Dendritic cell treated with granulocyte-macrophage colony-stimulating factor and Interleukin-4, amounts not matched to agents 40 ng/mL and 50 ng/mL, for 4 days (primary cell): ENCODE measurements at regions not wholly inside any gene's neighbourhood (a gene's known extent, or its start where the extent isn't known, plus 50 kb on each side); places are given as distances from the start of the nearest gene placed in this dataset.

ENCODE experiments used
- H3K27ac Mint-ChIP-seq: one replicate; pipeline ENCODE4 v1.8.0; 2022; ENCODE audit warnings: mild to moderate bottlenecking, mixed read lengths
- H3K27me3 Mint-ChIP-seq: one replicate; pipeline ENCODE4 v1.8.0; 2022; ENCODE audit warnings: mild to moderate bottlenecking, mixed read lengths
- H3K36me3 Mint-ChIP-seq: one replicate; pipeline ENCODE4 v1.8.0; 2022; ENCODE audit warnings: low read depth, mixed read lengths
- H3K4me1 Mint-ChIP-seq: one replicate; pipeline ENCODE4 v1.8.0; 2022; ENCODE audit warnings: low read depth, mixed read lengths
- H3K4me3 Mint-ChIP-seq: one replicate; pipeline ENCODE4 v1.8.0; 2022; ENCODE audit warnings: mild to moderate bottlenecking, moderate library complexity, mixed read lengths
- H3K9me3 Mint-ChIP-seq: one replicate; pipeline ENCODE4 v1.8.0; 2022; ENCODE audit warnings: mixed read lengths
- intact Hi-C: fragments of 100-400 bp; cut with micrococcal nuclease; formaldehyde crosslinking; loops from one replicate; pipeline ENCODE4 v1.15.0; 2022

GRCh38 chr20:51154708-51155690 lies 132.1 kb upstream of the KCNG1 start:
- Mint-ChIP-seq H3K9me3 (no peaks in the 10 kb centered on the region), H3K27ac (no peak overlapping the region), H3K27me3 (peaks cover 22% of the 10 kb centered on the region), H3K4me3 (no peak overlapping the region), H3K4me1 (no peaks in the 10 kb centered on the region), H3K36me3 (no peaks in the 10 kb centered on the region)
- intact Hi-C loops: no loop called here

GRCh38 chr20:51153867-51154707 lies 131.2 kb upstream of the KCNG1 start:
- peaks cover 20% of the 10 kb centered on the region for H3K27me3 Mint-ChIP-seq
- no peak overlapping the region for H3K27ac Mint-ChIP-seq
- H3K4me1 Mint-ChIP-seq: no peaks in the 10 kb centered on the region
- intact Hi-C loops: no loop called here
- no peaks in the 10 kb centered on the region for H3K9me3 Mint-ChIP-seq
- H3K36me3 Mint-ChIP-seq: no peaks in the 10 kb centered on the region
- no peak overlapping the region for H3K4me3 Mint-ChIP-seq

- H3K27ac Mint-ChIP-seq: no peak overlapping the region
- intact Hi-C loops: no loop called here
- peaks cover 5% of the 10 kb centered on the region for H3K27me3 Mint-ChIP-seq
- H3K36me3 Mint-ChIP-seq: no peaks in the 10 kb centered on the region
- no peaks in the 10 kb centered on the region for H3K9me3 Mint-ChIP-seq
- no peak overlapping the region for H3K4me3 Mint-ChIP-seq
- no peaks in the 10 kb centered on the region for H3K4me1 Mint-ChIP-seq
Observed at GRCh38 chr20:51148941-51149340, 126.0 kb upstream of the KCNG1 start.

- Mint-ChIP-seq H3K27ac (no peak overlapping the region), H3K4me1 (no peaks in the 10 kb centered on the region), H3K9me3 (no peaks in the 10 kb centered on the region), H3K36me3 (no peaks in the 10 kb centered on the region), H3K4me3 (no peak overlapping the region), H3K27me3 (peaks cover 1% of the 10 kb centered on the region)
- intact Hi-C loops: no loop called here
Observed at GRCh38 chr20:51144476-51144875, 121.6 kb upstream of the KCNG1 start.

GRCh38 chr20:51143652-51144051 lies 120.7 kb upstream of the KCNG1 start:
- no peaks in the 10 kb centered on the region for H3K9me3 Mint-ChIP-seq
- H3K4me1 Mint-ChIP-seq: no peaks in the 10 kb centered on the region
- no peak overlapping the region for H3K27ac Mint-ChIP-seq
- intact Hi-C loops: no loop called here
- H3K36me3 Mint-ChIP-seq: no peaks in the 10 kb centered on the region
- H3K27me3 Mint-ChIP-seq: peaks cover 1% of the 10 kb centered on the region
- no peak overlapping the region for H3K4me3 Mint-ChIP-seq

- H3K27ac Mint-ChIP-seq: no peak overlapping the region
- no peaks in the 10 kb centered on the region for H3K36me3 Mint-ChIP-seq
- H3K4me1 Mint-ChIP-seq: no peaks in the 10 kb centered on the region
- H3K27me3 Mint-ChIP-seq: peaks cover 1% of the 10 kb centered on the region
- H3K9me3 Mint-ChIP-seq: no peaks in the 10 kb centered on the region
- H3K4me3 Mint-ChIP-seq: no peak overlapping the region
- intact Hi-C loops: no loop called here
Observed at GRCh38 chr20:51142448-51142847, 119.5 kb upstream of the KCNG1 start.

- intact Hi-C loops: no loop called here
- Mint-ChIP-seq H3K36me3 (no peaks in the 10 kb centered on the region), H3K27me3 (peaks cover 1% of the 10 kb centered on the region), H3K27ac (no peak overlapping the region), H3K9me3 (no peaks in the 10 kb centered on the region), H3K4me3 (no peak overlapping the region), H3K4me1 (no peaks in the 10 kb centered on the region)
Observed at GRCh38 chr20:51140671-51141070, 117.8 kb upstream of the KCNG1 start.

GRCh38 chr20:51139891-51140290 lies 117.0 kb upstream of the KCNG1 start:
- H3K4me1 Mint-ChIP-seq: no peaks in the 10 kb centered on the region
- H3K27me3 Mint-ChIP-seq: peaks cover 1% of the 10 kb centered on the region

GRCh38 chr20:51138576-51138975 lies 115.7 kb upstream of the KCNG1 start:
- Mint-ChIP-seq H3K4me1 (no peaks in the 10 kb centered on the region), H3K36me3 (no peaks in the 10 kb centered on the region), H3K27ac (no peak overlapping the region), H3K9me3 (no peaks in the 10 kb centered on the region), H3K27me3 (peaks cover under 1% of the 10 kb centered on the region), H3K4me3 (no peak overlapping the region)
- intact Hi-C loops: no loop called here

More at GRCh38 chr20:51139891-51140290, 117.0 kb upstream of the KCNG1 start:
- intact Hi-C loops: no loop called here
- Mint-ChIP-seq H3K36me3 (no peaks in the 10 kb centered on the region), H3K27ac (no peak overlapping the region), H3K9me3 (no peaks in the 10 kb centered on the region), H3K4me3 (no peak overlapping the region)

- intact Hi-C loops: no loop called here
- no peak overlapping the region for H3K4me3 Mint-ChIP-seq
- H3K27ac Mint-ChIP-seq: no peak overlapping the region
- H3K36me3 Mint-ChIP-seq: no peaks in the 10 kb centered on the region
- no peaks in the 10 kb centered on the region for H3K9me3 Mint-ChIP-seq
- H3K27me3 Mint-ChIP-seq: peaks cover 4% of the 10 kb centered on the region
- H3K4me1 Mint-ChIP-seq: no peaks in the 10 kb centered on the region
Observed at GRCh38 chr20:51137461-51137860, 114.6 kb upstream of the KCNG1 start.

- H3K4me3 Mint-ChIP-seq: no peak overlapping the region
- H3K27me3 Mint-ChIP-seq: peaks cover 4% of the 10 kb centered on the region
- H3K27ac Mint-ChIP-seq: no peak overlapping the region
- no peaks in the 10 kb centered on the region for H3K4me1 Mint-ChIP-seq
- intact Hi-C loops: no loop called here
- H3K9me3 Mint-ChIP-seq: no peaks in the 10 kb centered on the region
- no peaks in the 10 kb centered on the region for H3K36me3 Mint-ChIP-seq
Observed at GRCh38 chr20:51135926-51136715, 113.2 kb upstream of the KCNG1 start.

- intact Hi-C loops: no loop called here
- H3K36me3 Mint-ChIP-seq: no peaks in the 10 kb centered on the region
Observed at GRCh38 chr20:51134405-51134804, 111.5 kb upstream of the KCNG1 start.

GRCh38 chr20:51132279-51132678 lies 109.4 kb upstream of the KCNG1 start:
- intact Hi-C loops: no loop called here
- Mint-ChIP-seq H3K27ac (no peak overlapping the region), H3K4me3 (no peak overlapping the region), H3K36me3 (no peaks in the 10 kb centered on the region), H3K4me1 (no peaks in the 10 kb centered on the region), H3K27me3 (peaks cover 7% of the 10 kb centered on the region), H3K9me3 (no peaks in the 10 kb centered on the region)

More at GRCh38 chr20:51134405-51134804, 111.5 kb upstream of the KCNG1 start:
- H3K4me3 Mint-ChIP-seq: no peak overlapping the region
- H3K27ac Mint-ChIP-seq: no peak overlapping the region
- H3K4me1 Mint-ChIP-seq: no peaks in the 10 kb centered on the region
- H3K9me3 Mint-ChIP-seq: no peaks in the 10 kb centered on the region
- H3K27me3 Mint-ChIP-seq: peaks cover 7% of the 10 kb centered on the region
